ACC112 (cell line): ENCODE measurements at regions not wholly inside any gene's neighbourhood (a gene's known extent, or its start where the extent isn't known, plus 50 kb on each side); places are given as distances from the start of the nearest gene placed in this dataset.

Source experiments
- H2AFZ ChIP-seq: fragments of 200-600 bp; sonication (generic); one replicate; pipeline ENCODE4 v1.6.0; 2017; ENCODE audit warnings: antibody characterized with exemption, low read length; ENCODE audit not compliant: unreplicated experiment
- H3K27ac ChIP-seq: fragments of 200-600 bp; sonication (generic); 2 replicates; pipeline ENCODE4 v1.5.1; 2014; ENCODE audit warnings: low read depth, mild to moderate bottlenecking, antibody characterized with exemption, low read length, moderate library complexity
- H3K27me3 ChIP-seq: fragments of 200-600 bp; sonication (generic); 2 replicates; pipeline ENCODE4 v1.6.1; 2014; ENCODE audit warnings: mild to moderate bottlenecking, antibody characterized with exemption, low read length, moderate library complexity, mixed read lengths; ENCODE audit not compliant: insufficient read depth
- H3K36me3 ChIP-seq: fragments of 200-600 bp; sonication (generic); 2 replicates; pipeline ENCODE4 v1.6.1; 2016; ENCODE audit warnings: mild to moderate bottlenecking, antibody characterized with exemption, low read length, moderate library complexity, mixed read lengths; ENCODE audit not compliant: insufficient read depth
- H3K4me1 ChIP-seq: fragments of 200-600 bp; sonication (generic); one replicate; pipeline ENCODE4 v1.6.1; 2016; ENCODE audit warnings: low read length, mixed read lengths; ENCODE audit not compliant: insufficient read depth, unreplicated experiment, control insufficient read depth
- H3K4me3 ChIP-seq: fragments of 200-600 bp; sonication (generic); 2 replicates; pipeline ENCODE4 v1.5.1; 2014; ENCODE audit warnings: mild to moderate bottlenecking, low read depth, low read length
- H3K79me2 ChIP-seq: fragments of 200-600 bp; sonication (generic); one replicate; pipeline ENCODE4 v1.6.0; 2016; ENCODE audit warnings: low read length; ENCODE audit not compliant: control insufficient read depth, unreplicated experiment, insufficient read depth

DNA sequence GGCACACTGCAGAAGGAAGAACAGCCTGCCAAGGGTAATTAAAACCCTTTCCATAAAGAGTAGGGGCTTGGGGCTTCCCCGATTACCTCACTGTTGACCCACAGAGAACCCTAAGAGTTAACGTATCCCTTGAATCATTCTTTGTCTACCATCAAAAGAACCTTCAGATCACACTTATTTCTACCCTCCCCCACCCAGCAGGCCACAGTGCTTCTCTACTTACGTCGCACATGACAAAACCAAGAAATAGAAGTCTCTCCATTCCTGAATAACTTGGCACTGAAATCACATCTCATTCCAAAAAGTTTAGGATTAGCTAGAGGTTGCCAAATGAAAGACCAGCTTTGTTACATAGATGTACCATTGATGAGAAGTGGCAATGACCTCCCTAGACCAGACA, 268.7 kb upstream of the GAS1 start:
- Histone ChIP-seq H3K27me3 (no peaks in the 10 kb centered on the region), H3K79me2 (no peaks in the 10 kb centered on the region), H3K27ac (no peak overlapping the region), H2AFZ (no peak overlapping the region), H3K4me1 (peaks cover 5% of the 10 kb centered on the region), H3K4me3 (no peak overlapping the region), H3K36me3 (no peaks in the 10 kb centered on the region)

DNA sequence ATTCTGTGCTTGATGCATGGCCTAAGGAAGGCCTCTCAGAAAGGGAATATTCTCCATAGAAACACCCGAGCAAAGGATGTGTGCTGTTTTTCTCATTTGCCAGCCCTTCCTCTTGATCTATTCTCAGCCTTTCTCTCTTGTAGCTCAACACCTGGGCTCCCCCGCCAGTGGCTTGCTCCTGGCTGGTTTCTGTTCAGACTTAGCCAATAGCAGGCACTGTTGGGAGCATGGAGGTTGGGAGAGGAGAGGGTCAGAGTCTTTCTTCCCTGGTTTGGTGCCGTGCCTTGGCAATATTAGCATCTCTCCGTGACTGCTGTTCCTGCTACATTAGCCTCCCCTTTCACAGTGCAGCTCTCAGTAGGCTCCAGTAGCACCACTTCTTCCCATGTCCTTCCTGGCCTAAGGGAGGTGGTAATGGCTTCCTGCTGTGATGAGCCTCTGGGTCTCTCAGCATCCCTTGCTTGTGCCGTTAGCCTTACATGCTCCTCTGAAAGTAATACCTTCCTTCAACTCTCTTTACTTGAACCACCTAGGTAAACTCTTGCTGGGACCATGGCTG, 269.7 kb upstream of the GAS1 start:
- Histone ChIP-seq H3K27me3 (no peaks in the 10 kb centered on the region), H3K36me3 (no peaks in the 10 kb centered on the region), H3K4me3 (no peak overlapping the region), H3K79me2 (no peaks in the 10 kb centered on the region), H3K4me1 (peaks cover 5% of the 10 kb centered on the region), H3K27ac (no peak overlapping the region), H2AFZ (no peak overlapping the region)

DNA sequence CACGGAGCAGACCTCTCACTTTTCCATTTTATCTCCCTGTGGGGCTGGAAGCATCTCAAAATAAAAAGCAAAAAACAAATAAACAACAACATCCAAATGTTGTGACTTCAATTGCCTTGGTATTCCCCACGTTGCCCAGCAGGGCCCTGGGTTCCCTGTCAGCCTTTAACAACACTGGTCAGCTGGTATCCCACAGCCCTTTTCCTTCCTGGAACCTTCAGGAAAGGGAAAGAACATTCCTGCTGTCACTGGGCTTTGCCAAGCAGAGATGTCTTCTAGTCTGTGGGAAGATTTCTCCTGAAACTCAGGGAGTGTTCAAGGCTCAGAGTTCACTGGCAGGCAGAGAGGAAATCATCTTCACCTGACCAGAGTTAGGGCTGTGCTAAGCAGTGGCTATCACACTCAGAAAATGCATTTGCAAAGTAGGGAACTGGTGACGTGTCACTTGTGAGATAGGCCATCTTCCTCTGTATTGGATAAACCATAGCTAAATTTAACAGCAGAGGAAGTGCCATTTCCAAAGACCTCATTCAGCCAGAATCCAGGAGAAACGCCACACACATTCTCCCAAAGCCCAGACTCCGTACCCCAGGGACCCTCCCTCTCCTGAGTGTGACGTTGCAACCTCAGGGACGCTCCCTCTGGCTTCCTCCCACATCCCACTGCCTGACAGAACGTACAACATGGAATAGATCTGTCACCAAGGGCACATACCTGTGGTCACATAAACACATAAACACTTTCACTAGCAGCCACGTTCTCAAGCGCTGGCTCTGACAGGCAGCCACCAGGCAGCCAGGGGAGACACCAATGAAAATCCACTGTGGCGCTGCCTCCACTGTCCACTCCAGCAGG, 274.0 kb upstream of the DAPK1 start:
- Histone ChIP-seq H2AFZ (no peak overlapping the region), H3K27me3 (no peaks in the 10 kb centered on the region), H3K4me3 (no peak overlapping the region), H3K36me3 (no peaks in the 10 kb centered on the region), H3K27ac (no peak overlapping the region), H3K4me1 (no peaks in the 10 kb centered on the region), H3K79me2 (no peaks in the 10 kb centered on the region)

DNA sequence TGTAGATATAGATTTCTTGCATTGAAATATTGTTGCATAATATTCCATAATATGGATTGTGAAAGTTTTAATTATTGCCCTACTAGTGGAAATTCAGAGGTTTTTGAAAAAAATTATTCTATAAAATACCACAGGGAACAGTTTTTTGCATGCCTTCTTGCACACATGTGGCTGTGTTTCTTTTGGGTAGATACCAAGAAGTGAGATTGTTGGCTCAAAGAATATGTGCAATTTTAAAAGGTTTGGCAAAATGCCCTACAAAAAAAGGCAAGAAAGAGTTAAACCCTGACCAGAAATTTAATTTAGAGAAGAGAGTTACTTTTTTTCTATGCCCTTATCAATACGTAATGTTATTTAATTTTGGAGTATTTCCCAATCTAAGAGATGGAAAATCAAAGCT, 270.8 kb upstream of the DAPK1 start:
- Histone ChIP-seq H3K36me3 (no peaks in the 10 kb centered on the region), H3K4me1 (no peaks in the 10 kb centered on the region), H3K4me3 (no peak overlapping the region), H3K79me2 (no peaks in the 10 kb centered on the region), H3K27me3 (no peaks in the 10 kb centered on the region), H3K27ac (no peak overlapping the region), H2AFZ (no peak overlapping the region)

DNA sequence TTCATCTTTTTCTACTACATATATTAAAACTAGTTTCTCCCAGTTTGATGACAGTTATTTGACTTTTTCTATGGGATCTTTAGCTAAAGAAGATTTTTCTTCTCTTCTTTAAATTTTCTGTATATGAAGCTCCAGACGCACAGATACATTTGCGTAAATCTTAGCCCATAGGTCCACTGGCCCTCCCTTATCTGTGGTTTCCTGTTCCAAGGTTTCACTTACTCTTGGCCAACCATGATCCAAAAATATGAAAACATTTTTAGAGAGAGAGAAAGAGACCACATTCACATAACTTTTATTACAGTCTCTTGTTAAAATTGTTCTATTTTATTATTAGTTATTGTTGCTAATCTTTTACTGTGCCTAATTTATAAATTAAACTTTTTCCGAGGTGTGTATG, 270.2 kb upstream of the DAPK1 start:
- Histone ChIP-seq H3K4me3 (no peak overlapping the region), H3K36me3 (no peaks in the 10 kb centered on the region), H3K27me3 (no peaks in the 10 kb centered on the region), H2AFZ (no peak overlapping the region), H3K27ac (no peak overlapping the region), H3K4me1 (no peaks in the 10 kb centered on the region), H3K79me2 (no peaks in the 10 kb centered on the region)

DNA sequence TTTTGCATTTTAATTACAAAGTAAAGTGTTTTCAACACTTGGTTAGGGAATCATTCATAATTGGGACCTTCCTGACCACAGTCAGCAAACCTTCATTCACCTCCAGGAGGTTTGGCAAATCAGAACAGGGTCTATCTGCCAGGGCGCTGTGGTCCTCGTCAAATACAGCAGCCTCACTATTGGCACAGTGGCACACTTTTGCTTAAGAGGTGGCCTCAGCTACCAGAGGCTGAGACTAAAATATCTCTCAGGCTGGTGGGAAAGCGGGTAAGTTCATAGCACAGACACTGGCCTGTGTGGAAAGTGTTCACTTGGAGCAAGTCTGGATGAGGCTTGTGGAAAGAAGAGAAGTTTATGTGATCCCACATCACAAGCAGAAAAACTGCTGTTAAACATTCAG, 268.6 kb upstream of the DAPK1 start:
- no peaks in the 10 kb centered on the region for H3K27me3 ChIP-seq
- no peak overlapping the region for H2AFZ ChIP-seq

DNA sequence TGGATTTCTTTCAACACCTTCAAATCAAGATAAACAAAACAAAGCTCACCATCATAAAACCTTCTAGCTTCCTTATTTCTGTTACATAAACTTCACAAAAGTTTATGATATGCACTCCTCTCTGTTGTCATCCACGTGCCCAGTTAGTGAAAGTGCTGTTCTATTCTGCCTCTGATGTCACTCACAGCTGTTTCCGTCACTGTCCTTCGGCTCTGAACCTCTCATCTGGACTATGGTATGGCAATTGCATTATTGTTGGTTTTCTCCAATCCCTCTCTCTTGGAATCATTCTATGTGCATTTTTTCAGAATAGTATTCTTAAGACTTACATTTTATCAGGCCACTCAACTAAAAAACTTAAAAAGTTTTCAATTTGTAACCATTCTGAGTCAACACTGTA, 264.2 kb upstream of the DAPK1 start:
- Histone ChIP-seq H3K36me3 (no peaks in the 10 kb centered on the region), H3K27ac (no peak overlapping the region), H2AFZ (no peak overlapping the region), H3K27me3 (no peaks in the 10 kb centered on the region), H3K4me3 (no peak overlapping the region), H3K79me2 (no peaks in the 10 kb centered on the region), H3K4me1 (peaks cover 5% of the 10 kb centered on the region)

More for the DNA sequence above, 268.6 kb upstream of the DAPK1 start:
- Histone ChIP-seq H3K4me1 (no peaks in the 10 kb centered on the region), H3K36me3 (no peaks in the 10 kb centered on the region), H3K4me3 (no peak overlapping the region), H3K27ac (no peak overlapping the region), H3K79me2 (no peaks in the 10 kb centered on the region)

DNA sequence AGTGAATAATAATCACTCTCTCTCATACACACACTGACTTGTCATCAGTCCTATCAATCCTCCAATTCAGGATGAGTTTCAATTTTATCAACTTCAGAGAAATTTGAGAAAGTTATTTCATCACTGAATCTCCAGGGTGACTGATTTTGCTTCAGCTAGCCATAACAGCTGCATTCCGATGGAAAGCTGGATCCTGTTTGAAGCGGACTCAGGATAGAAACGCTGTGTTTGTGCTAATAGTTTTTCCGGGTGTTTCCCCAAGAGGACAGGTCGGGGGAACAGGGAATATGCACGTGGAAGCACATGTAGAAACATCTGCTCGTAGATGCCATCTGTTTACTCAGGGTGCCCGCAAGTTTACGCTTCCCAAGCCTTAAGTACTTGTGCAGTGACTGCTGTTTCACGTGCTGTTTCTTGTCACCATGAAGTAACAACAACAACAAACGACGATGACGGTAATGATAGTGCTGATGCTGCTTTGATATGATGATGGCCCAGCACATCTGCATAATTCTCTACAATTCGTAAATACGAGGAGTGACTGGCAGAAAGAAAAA, 263.7 kb upstream of the DAPK1 start:
- H3K36me3 ChIP-seq, result no peaks in the 10 kb centered on the region
- no peaks in the 10 kb centered on the region for H3K27me3 ChIP-seq
- no peaks in the 10 kb centered on the region for H3K79me2 ChIP-seq
- no peak overlapping the region for H3K27ac ChIP-seq
- H2AFZ ChIP-seq, result no peak overlapping the region
- no peak overlapping the region for H3K4me3 ChIP-seq
- peaks cover 5% of the 10 kb centered on the region for H3K4me1 ChIP-seq

DNA sequence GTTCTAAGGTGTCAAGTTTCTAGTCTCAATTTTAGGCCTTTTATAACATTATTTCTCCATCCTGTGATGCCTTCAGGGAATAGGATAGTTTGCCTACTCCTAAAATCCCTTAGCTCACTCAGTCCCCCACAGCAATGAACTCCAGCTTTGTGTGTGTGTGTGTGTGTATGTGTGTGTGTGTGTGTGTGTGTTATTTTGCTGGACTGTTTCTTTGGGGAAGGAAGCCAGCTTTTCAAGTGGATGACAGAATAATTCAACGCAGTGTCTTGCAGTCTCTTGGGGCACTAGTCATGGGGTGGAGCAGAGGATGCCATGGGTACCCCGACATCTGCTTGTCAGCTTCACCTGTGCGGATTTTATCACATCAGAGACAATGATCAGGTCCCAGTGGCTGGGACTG, 262.8 kb upstream of the DAPK1 start:
- H3K4me1 ChIP-seq, result peaks cover 5% of the 10 kb centered on the region
- no peaks in the 10 kb centered on the region for H3K36me3 ChIP-seq
- H3K79me2 ChIP-seq, result no peaks in the 10 kb centered on the region
- H3K27ac ChIP-seq, result no peak overlapping the region
- H2AFZ ChIP-seq, result no peak overlapping the region
- no peaks in the 10 kb centered on the region for H3K27me3 ChIP-seq
- H3K4me3 ChIP-seq, result no peak overlapping the region

DNA sequence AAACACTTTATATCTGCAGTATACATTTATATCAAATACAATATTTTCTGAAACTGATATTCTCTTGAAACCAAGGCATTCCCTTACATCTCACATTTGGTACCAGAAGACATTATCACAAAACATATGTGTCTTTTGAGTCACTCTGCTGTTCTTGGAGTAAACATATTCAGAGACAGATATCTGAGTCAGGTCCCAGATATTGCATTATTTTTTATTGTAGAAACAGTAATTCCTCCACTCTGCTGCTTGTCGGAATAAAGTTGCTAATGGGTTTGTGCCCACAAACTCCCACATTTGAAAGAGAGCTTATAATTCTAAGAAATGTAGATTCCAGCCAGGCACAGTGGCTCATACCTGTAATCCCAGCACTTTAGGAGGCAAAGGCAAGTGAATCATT, 261.1 kb upstream of the DAPK1 start:
- no peaks in the 10 kb centered on the region for H3K27me3 ChIP-seq
- H3K27ac ChIP-seq, result no peak overlapping the region
- peaks cover 5% of the 10 kb centered on the region for H3K4me1 ChIP-seq
- no peaks in the 10 kb centered on the region for H3K36me3 ChIP-seq
- no peaks in the 10 kb centered on the region for H3K79me2 ChIP-seq
- no peak overlapping the region for H3K4me3 ChIP-seq
- H2AFZ ChIP-seq, result no peak overlapping the region

DNA sequence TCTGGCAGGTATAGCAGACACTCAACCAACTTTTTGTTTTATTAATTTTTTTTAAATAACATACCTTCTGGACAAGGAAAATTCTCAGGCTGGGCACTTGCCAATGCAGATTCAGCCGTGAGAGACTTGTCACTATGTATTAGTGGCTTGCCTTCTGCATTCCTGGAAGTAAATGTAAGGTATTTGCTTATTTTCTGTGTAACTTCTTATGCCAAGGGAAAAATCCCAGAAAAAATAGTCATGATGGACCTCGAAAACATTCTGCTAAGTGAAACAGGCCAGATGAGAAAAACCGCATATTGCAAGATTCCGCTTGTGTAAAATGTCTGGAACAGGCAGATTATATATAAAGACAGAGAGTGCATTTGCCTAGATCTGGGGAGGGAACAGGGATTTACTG, 260.3 kb upstream of the DAPK1 start:
- H3K79me2 ChIP-seq, result no peaks in the 10 kb centered on the region
- no peak overlapping the region for H3K27ac ChIP-seq
- H2AFZ ChIP-seq, result no peak overlapping the region
- peaks cover 5% of the 10 kb centered on the region for H3K4me1 ChIP-seq
- H3K36me3 ChIP-seq, result no peaks in the 10 kb centered on the region
- H3K27me3 ChIP-seq, result no peaks in the 10 kb centered on the region
- H3K4me3 ChIP-seq, result no peak overlapping the region
